ENCODE measurements at regions not wholly inside any gene's neighbourhood (a gene's known extent, or its start where the extent isn't known, plus 50 kb on each side); places are given as distances from the start of the nearest gene placed in this dataset.

DNA sequence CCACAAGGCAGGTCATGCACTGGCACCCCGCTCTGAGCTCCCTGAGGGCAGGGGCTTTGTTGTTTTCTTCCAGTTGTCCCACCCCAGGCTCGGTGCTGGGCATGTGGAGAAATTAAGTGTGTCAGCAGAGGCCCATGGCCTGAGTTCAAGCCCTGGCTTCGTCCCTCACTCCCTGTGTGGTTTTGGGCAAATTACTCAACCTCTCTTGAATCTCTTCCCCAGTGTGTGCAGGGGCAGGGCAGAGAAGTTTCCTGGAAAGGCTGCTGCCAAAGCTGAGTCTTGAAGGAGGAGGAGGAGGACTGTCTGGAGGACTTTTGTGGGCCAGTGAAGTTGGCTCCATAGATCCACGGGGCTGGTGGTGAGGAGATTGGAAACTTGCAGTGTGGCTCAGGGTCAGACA is 138.1 kb upstream of the E2F8 start:
- 0% methylated on average over 3 of the region's 4 CpGs for WGBS (ENCODE audit: insufficient coverage, low coverage, missing lambda C conversion rate)
- H3K36me3 ChIP-seq (ENCODE audit: control insufficient read depth, insufficient read depth, low read length), result no peaks in the 10 kb centered on the region
- no peaks in the 10 kb centered on the region for H3K9me3 ChIP-seq (replicated peaks; ENCODE audit: control insufficient read depth, insufficient read depth, low read depth, low read length)
- H3K4me1 ChIP-seq (replicated peaks in 1 of 2; ENCODE audit: control insufficient read depth in 2 of 2, insufficient read depth in 2 of 2, low read length in 2 of 2), result no peaks in the 10 kb centered on the region
- CTCF ChIA-PET (ENCODE audit: low intra/inter-chr PET ratio), result no interaction called here
- peaks cover 15 to 39% of the 10 kb centered on the region in 2 experiments for H3K27me3 ChIP-seq (ENCODE audit: control insufficient read depth in 2 of 2, insufficient read depth in 2 of 2, low read length in 2 of 2)
- TF ChIP-seq RBFOX2 (IDR thresholded peaks at IDR 0.05; ENCODE audit: low read depth, low read length), result no peak
- TF ChIP-seq NONO (IDR thresholded peaks at IDR 0.05; ENCODE audit: low read depth in 2 of 2, low read length in 1 of 2), result no peak
- TF ChIP-seq ZNF347 (CRISPR knock-in tag; IDR thresholded peaks at IDR 0.05; ENCODE audit: low read depth), result no peak
- no peak for TF ChIP-seq STAG1 (CRISPR knock-in tag; IDR thresholded peaks at IDR 0.05; ENCODE audit: borderline replicate concordance)
- no peak for TF ChIP-seq CREM (IDR thresholded peaks at IDR 0.05; ENCODE audit: low read depth)
- no peak for TF ChIP-seq ZNF324 (CRISPR knock-in tag; IDR thresholded peaks at IDR 0.05)
- no peak for TF ChIP-seq HDAC2 (IDR thresholded peaks at IDR 0.05)
- TF ChIP-seq MTA2 (IDR thresholded peaks at IDR 0.05; ENCODE audit: low read depth), result no peak
- no peak for TF ChIP-seq EGR1 (conservative IDR thresholded peaks at IDR 0.05)
- no peak for TF ChIP-seq TOE1 (IDR thresholded peaks at IDR 0.05; ENCODE audit: borderline replicate concordance)
- TF ChIP-seq TOE1 (CRISPR knock-in tag; IDR thresholded peaks at IDR 0.05; ENCODE audit: borderline replicate concordance, low read depth), result no peak
- TF ChIP-seq HOXB6 (CRISPR knock-in tag; IDR thresholded peaks at IDR 0.05; ENCODE audit: borderline replicate concordance), result no peak
- TF ChIP-seq, protein P1, sequence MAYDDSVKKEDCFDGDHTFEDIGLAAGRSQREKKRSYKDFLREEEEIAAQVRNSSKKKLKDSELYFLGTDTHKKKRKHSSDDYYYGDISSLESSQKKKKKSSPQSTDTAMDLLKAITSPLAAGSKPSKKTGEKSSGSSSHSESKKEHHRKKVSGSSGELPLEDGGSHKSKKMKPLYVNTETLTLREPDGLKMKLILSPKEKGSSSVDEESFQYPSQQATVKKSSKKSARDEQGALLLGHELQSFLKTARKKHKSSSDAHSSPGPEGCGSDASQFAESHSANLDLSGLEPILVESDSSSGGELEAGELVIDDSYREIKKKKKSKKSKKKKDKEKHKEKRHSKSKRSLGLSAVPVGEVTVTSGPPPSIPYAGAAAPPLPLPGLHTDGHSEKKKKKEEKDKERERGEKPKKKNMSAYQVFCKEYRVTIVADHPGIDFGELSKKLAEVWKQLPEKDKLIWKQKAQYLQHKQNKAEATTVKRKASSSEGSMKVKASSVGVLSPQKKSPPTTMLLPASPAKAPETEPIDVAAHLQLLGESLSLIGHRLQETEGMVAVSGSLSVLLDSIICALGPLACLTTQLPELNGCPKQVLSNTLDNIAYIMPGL (CRISPR knock-in tag; IDR thresholded peaks at IDR 0.05), result no peak
- TF ChIP-seq PPARD (CRISPR knock-in tag; IDR thresholded peaks at IDR 0.05), result no peak
- no peak for TF ChIP-seq ZKSCAN8 (CRISPR knock-in tag; IDR thresholded peaks at IDR 0.05)
- TF ChIP-seq, protein P2, sequence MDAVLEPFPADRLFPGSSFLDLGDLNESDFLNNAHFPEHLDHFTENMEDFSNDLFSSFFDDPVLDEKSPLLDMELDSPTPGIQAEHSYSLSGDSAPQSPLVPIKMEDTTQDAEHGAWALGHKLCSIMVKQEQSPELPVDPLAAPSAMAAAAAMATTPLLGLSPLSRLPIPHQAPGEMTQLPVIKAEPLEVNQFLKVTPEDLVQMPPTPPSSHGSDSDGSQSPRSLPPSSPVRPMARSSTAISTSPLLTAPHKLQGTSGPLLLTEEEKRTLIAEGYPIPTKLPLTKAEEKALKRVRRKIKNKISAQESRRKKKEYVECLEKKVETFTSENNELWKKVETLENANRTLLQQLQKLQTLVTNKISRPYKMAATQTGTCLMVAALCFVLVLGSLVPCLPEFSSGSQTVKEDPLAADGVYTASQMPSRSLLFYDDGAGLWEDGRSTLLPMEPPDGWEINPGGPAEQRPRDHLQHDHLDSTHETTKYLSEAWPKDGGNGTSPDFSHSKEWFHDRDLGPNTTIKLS (IDR thresholded peaks at IDR 0.05; ENCODE audit: borderline replicate concordance, low read depth), result no peak
- TF ChIP-seq, protein P3, sequence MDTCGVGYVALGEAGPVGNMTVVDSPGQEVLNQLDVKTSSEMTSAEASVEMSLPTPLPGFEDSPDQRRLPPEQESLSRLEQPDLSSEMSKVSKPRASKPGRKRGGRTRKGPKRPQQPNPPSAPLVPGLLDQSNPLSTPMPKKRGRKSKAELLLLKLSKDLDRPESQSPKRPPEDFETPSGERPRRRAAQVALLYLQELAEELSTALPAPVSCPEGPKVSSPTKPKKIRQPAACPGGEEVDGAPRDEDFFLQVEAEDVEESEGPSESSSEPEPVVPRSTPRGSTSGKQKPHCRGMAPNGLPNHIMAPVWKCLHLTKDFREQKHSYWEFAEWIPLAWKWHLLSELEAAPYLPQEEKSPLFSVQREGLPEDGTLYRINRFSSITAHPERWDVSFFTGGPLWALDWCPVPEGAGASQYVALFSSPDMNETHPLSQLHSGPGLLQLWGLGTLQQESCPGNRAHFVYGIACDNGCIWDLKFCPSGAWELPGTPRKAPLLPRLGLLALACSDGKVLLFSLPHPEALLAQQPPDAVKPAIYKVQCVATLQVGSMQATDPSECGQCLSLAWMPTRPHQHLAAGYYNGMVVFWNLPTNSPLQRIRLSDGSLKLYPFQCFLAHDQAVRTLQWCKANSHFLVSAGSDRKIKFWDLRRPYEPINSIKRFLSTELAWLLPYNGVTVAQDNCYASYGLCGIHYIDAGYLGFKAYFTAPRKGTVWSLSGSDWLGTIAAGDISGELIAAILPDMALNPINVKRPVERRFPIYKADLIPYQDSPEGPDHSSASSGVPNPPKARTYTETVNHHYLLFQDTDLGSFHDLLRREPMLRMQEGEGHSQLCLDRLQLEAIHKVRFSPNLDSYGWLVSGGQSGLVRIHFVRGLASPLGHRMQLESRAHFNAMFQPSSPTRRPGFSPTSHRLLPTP (IDR thresholded peaks at IDR 0.05; ENCODE audit: borderline replicate concordance, extremely low read depth, insufficient read length), result no peak
- TF ChIP-seq RB1 (IDR thresholded peaks at IDR 0.05; ENCODE audit: low read depth), result no peak
- no peak for TF ChIP-seq JUND (IDR thresholded peaks at IDR 0.05; ENCODE audit: borderline replicate concordance, low read depth, low read length)
- no peak for TF ChIP-seq JUND (tag; IDR thresholded peaks at IDR 0.05; ENCODE audit: borderline replicate concordance, low read depth, low read length)
- H3K9me1 ChIP-seq (ENCODE audit: control insufficient read depth, insufficient read depth, low read length), result peaks cover 3% of the 10 kb centered on the region
- no peak overlapping the region for H3K27ac ChIP-seq (ENCODE audit: extremely low read depth, low read depth, low read length)
- no peak for DNase-seq (ENCODE audit: extremely low read depth in 1 of 4, low spot score in 3 of 4)
- no peak overlapping the region for H3K9ac ChIP-seq (ENCODE audit: insufficient read depth in 1 of 2, low read depth in 2 of 2, low read length in 2 of 2)
- no TSS peak for BruUV-seq (replicated peaks)
- POLR2A ChIA-PET, result no interaction called here
- no peak for FAIRE-seq
- in situ Hi-C loops (cut with MboI) (no loop called here), intact Hi-C loops (cut with micrococcal nuclease) (no loop called here)
- H2AFZ ChIP-seq (ENCODE audit: low read depth, low read length), result no peak overlapping the region
- no peaks in the 10 kb centered on the region for H3K79me2 ChIP-seq (ENCODE audit: control insufficient read depth, insufficient read depth, low read length)
- H3K4me2 ChIP-seq (ENCODE audit: insufficient read depth, low read length), result no peak overlapping the region
- no peak overlapping the region for H3K4me3 ChIP-seq
- ATAC-seq, result no peak
- no peaks in the 10 kb centered on the region for H4K20me1 ChIP-seq (replicated peaks; ENCODE audit: control insufficient read depth, insufficient read depth, low read length)
